ENCODE measurements at regions not wholly inside any gene's neighbourhood (a gene's known extent, or its start where the extent isn't known, plus 50 kb on each side); places are given as distances from the start of the nearest gene placed in this dataset.
"Not testable (repeated sequence)": the region's sequence is repeated elsewhere in the genome, so short reads cannot be mapped to it uniquely, and the experiment has no call there.

- DNase-seq (ENCODE audit: low read depth) = no peak
Measured at GRCh38 chr1:239112101-239112935, 274.1 kb upstream of the CHRM3 start.

- DNase-seq (ENCODE audit: low read depth) = no peak
Measured at GRCh38 chr1:239107676-239108075, 278.7 kb upstream of the CHRM3 start.

- not testable (repeated sequence) for DNase-seq (ENCODE audit: low read depth)
Measured at GRCh38 chr1:239106689-239107088, 279.7 kb upstream of the CHRM3 start.

- no peak for DNase-seq (ENCODE audit: low read depth)
Measured at GRCh38 chr1:239098400-239099037, 287.8 kb upstream of the CHRM3 start.

- no peak for DNase-seq (ENCODE audit: low read depth)
Measured at GRCh38 chr1:239091537-239091936, 294.8 kb upstream of the CHRM3 start.

GRCh38 chr1:239084459-239085080 is 301.8 kb upstream of the CHRM3 start:
- no peak for DNase-seq (ENCODE audit: low read depth)

GRCh38 chr1:239081947-239082346 is 304.4 kb upstream of the CHRM3 start:
- not testable (repeated sequence) for DNase-seq (ENCODE audit: low read depth)

- no peak for DNase-seq (ENCODE audit: low read depth)
Measured at GRCh38 chr1:239067480-239067879, 318.9 kb upstream of the CHRM3 start.

GRCh38 chr1:239067058-239067457 is 319.3 kb upstream of the CHRM3 start:
- no peak for DNase-seq (ENCODE audit: low read depth)

GRCh38 chr1:239061770-239062169 is 324.6 kb upstream of the CHRM3 start:
- no peak for DNase-seq (ENCODE audit: low read depth)

GRCh38 chr1:239058190-239058589 is 328.2 kb upstream of the CHRM3 start:
- no peak for DNase-seq (ENCODE audit: low read depth)

GRCh38 chr1:239056940-239057339 is 329.4 kb upstream of the CHRM3 start:
- DNase-seq (ENCODE audit: low read depth) = no peak

- no peak for DNase-seq (ENCODE audit: low read depth)
Measured at GRCh38 chr1:239053279-239053678, 333.1 kb upstream of the CHRM3 start.

- no peak for DNase-seq (ENCODE audit: low read depth)
Measured at GRCh38 chr1:239049571-239049970, 336.8 kb upstream of the CHRM3 start.

- DNase-seq (ENCODE audit: low read depth) = no peak
Measured at GRCh38 chr1:239044829-239045228, 341.5 kb upstream of the CHRM3 start.

GRCh38 chr1:239040523-239040922 is 345.8 kb upstream of the CHRM3 start:
- no peak for DNase-seq (ENCODE audit: low read depth)

GRCh38 chr1:239031310-239031709 is 355.1 kb upstream of the CHRM3 start:
- DNase-seq (ENCODE audit: low read depth) = no peak

GRCh38 chr1:239025997-239026694 is 360.2 kb upstream of the CHRM3 start:
- DNase-seq (ENCODE audit: low read depth) = no peak

GRCh38 chr1:239025223-239025622 is 361.1 kb upstream of the CHRM3 start:
- DNase-seq (ENCODE audit: low read depth) = no peak

GRCh38 chr1:239023732-239024360 is 362.5 kb upstream of the CHRM3 start:
- no peak for DNase-seq (ENCODE audit: low read depth)

GRCh38 chr1:239016337-239016736 is 370.0 kb upstream of the CHRM3 start:
- no peak for DNase-seq (ENCODE audit: low read depth)

- DNase-seq (ENCODE audit: low read depth) = no peak
Measured at GRCh38 chr1:239011382-239011781, 375.0 kb upstream of the CHRM3 start.

All from iris pigment epithelial cell (primary cell).